K562 (cell line): ENCODE measurements at regions not wholly inside any gene's neighbourhood (a gene's known extent, or its start where the extent isn't known, plus 50 kb on each side); places are given as distances from the start of the nearest gene placed in this dataset.
A peak's percentile ranks its signal among the peaks of the same experiment; 100 is the strongest.

Source experiments
- ATAC-seq: fragments of 200-7000 bp; cut with Tn5 transposase; 3 replicates; pipeline ENCODE4 v1.9.1; 2020; ENCODE audit warnings: moderate library complexity
- BruUV-seq: library from RNA; stranded (reverse); fragments of 400-500 nt; replicated peaks from 2 replicates; lab custom pipeline; 2021; lab: Mats Ljungman, UMichigan
- CTCF ChIA-PET: fragments of 300-600 bp; formaldehyde crosslinking; extraction: SDS; loops from one replicate; lab custom pipeline; 2021; ENCODE audit warnings: low intra/inter-chr PET ratio; lab: Yijun Ruan, JAX
- POLR2A ChIA-PET: fragments of 300-600, 350-650 bp; sonication (Branson Sonifier 250); formaldehyde crosslinking; extraction: SDS; loops from one replicate; lab custom pipeline; 2021; ENCODE audit warnings: antibody characterized with exemption, inconsistent platforms; lab: Yijun Ruan, JAX
- DNase-seq, 4 experiments: peaks; one replicate each; pipeline versions ENCODE4 v3.0.0 to v3.0.0-alpha.2; 2011 to 2018; ENCODE audit warnings: low spot score in 3 of 4, mixed read lengths in 3 of 4; ENCODE audit errors: extremely low read depth in 1 of 4
- FAIRE-seq: peaks from 2 replicates; lab custom pipeline; 2011; peaks lifted over from hg19 to GRCh38; lab: Jason Lieb, UNC
- H2AFZ ChIP-seq: 2 replicates; pipeline ENCODE4 v1.6.0; 2011; ENCODE audit warnings: low read depth, low read length, control low read depth, inconsistent platforms
- H3K27ac ChIP-seq: fragments of 200-600 bp; 3 replicates; pipeline ENCODE4 v1.8.0; 2011; ENCODE audit warnings: low read depth, mild to moderate bottlenecking, control low read depth, inconsistent platforms, low read length, moderate library complexity, mixed read lengths; ENCODE audit errors: extremely low read depth
- H3K27me3 ChIP-seq, 2 experiments: fragments of 300-600 bp in 1 of 2; 2 replicates in 1 of 2; 3 replicates in 1 of 2; pipeline versions ENCODE4 v1.6.0 to v1.8.0; 2011; ENCODE audit warnings: inconsistent platforms in 2 of 2, low read length in 2 of 2, mild to moderate bottlenecking in 1 of 2, mixed read lengths in 1 of 2, moderate library complexity in 1 of 2; ENCODE audit not compliant: control insufficient read depth in 2 of 2, insufficient read depth in 2 of 2
- H3K36me3 ChIP-seq: fragments of 300-600 bp; 3 replicates; pipeline ENCODE4 v1.8.0; 2011; ENCODE audit warnings: mild to moderate bottlenecking, low read length, inconsistent platforms; ENCODE audit not compliant: control insufficient read depth, insufficient read depth
- H3K4me1 ChIP-seq, 2 experiments: fragments of 200-600 bp in 1 of 2; replicated peaks in 1 of 2; 2 replicates in 1 of 2; 3 replicates in 1 of 2; pipeline versions ENCODE4 v1.5.1 to v1.8.0; 2011; ENCODE audit warnings: inconsistent platforms in 2 of 2, low read length in 2 of 2, mild to moderate bottlenecking in 1 of 2, mixed read lengths in 1 of 2, moderate library complexity in 1 of 2; ENCODE audit not compliant: control insufficient read depth in 2 of 2, insufficient read depth in 2 of 2
- H3K4me2 ChIP-seq: 2 replicates; pipeline ENCODE4 v1.6.1; 2011; ENCODE audit warnings: low read length, control low read depth, inconsistent platforms, mixed read lengths; ENCODE audit not compliant: insufficient read depth
- H3K4me3 ChIP-seq: fragments of 200-600 bp; sonication (generic), shearing (Covaris generic); 2 replicates; pipeline ENCODE4 v1.5.1; 2016; ENCODE audit warnings: control low read depth, inconsistent platforms
- H3K79me2 ChIP-seq: fragments of 200-600 bp; 3 replicates; pipeline ENCODE4 v1.8.0; 2011; ENCODE audit warnings: low read length, inconsistent platforms; ENCODE audit not compliant: control insufficient read depth, insufficient read depth
- H3K9ac ChIP-seq, 2 experiments: 2 replicates each; pipeline versions ENCODE4 v1.6.0 to v1.6.1; 2011; ENCODE audit warnings: low read depth in 2 of 2, low read length in 2 of 2, control low read depth in 1 of 2, inconsistent platforms in 1 of 2, mild to moderate bottlenecking in 1 of 2, mixed read lengths in 1 of 2; ENCODE audit not compliant: insufficient read depth in 1 of 2
- H3K9me1 ChIP-seq: one replicate; pipeline ENCODE4 v1.6.0; 2011; ENCODE audit warnings: inconsistent platforms, mild to moderate bottlenecking, low read length, moderate library complexity; ENCODE audit not compliant: control insufficient read depth, insufficient read depth
- H3K9me3 ChIP-seq: replicated peaks from 2 replicates; pipeline ENCODE4 v1.5.1; 2011; ENCODE audit warnings: low read depth, low read length, inconsistent platforms; ENCODE audit not compliant: control insufficient read depth, insufficient read depth
- H4K20me1 ChIP-seq: replicated peaks from 2 replicates; pipeline ENCODE4 v1.6.1; 2011; ENCODE audit warnings: low read length, inconsistent platforms, mixed read lengths; ENCODE audit not compliant: control insufficient read depth, insufficient read depth
- C11orf30 ChIP-seq: fragments of 450-650 bp; IDR thresholded peaks from 2 replicates; pipeline ENCODE4 v1.6.1; 2016; ENCODE audit warnings: low read depth, mild to moderate bottlenecking
- CHD1 ChIP-seq: fragments of 200-600 bp; sonication (generic); IDR thresholded peaks from one replicate; pipeline ENCODE4 v1.6.1; 2012; ENCODE audit warnings: mild to moderate bottlenecking, moderate library complexity, low read length, inconsistent platforms
- CXXC5 ChIP-seq: fragments of 250-450 bp; sonication (Bioruptor Pico); IDR thresholded peaks from 2 replicates; pipeline ENCODE4 v1.8.0; 2022; ENCODE audit warnings: inconsistent platforms, mild to moderate bottlenecking, moderate library complexity
- E2F6 ChIP-seq, 2 experiments: IDR thresholded peaks; 2 replicates each; pipeline ENCODE4 v1.6.1; 2011; ENCODE audit warnings: borderline replicate concordance in 1 of 2, control low read depth in 1 of 2, low read depth in 1 of 2, low read length in 1 of 2, mild to moderate bottlenecking in 1 of 2, mixed read lengths in 1 of 2, moderate library complexity in 1 of 2; ENCODE audit not compliant: insufficient read depth in 1 of 2, insufficient read length in 1 of 2, poor library complexity in 1 of 2, severe bottlenecking in 1 of 2; ENCODE audit errors: extremely low read depth in 1 of 2
- ETV5 ChIP-seq: sonication (generic); formaldehyde crosslinking; IDR thresholded peaks from 2 replicates; pipeline ENCODE4 v1.4.0; 2020; ENCODE audit warnings: low read depth, mild to moderate bottlenecking, missing genetic modification reagents
- MAFF ChIP-seq: IDR thresholded peaks from 2 replicates; pipeline ENCODE4 v1.6.1; 2012; ENCODE audit warnings: low read length, improper control_type of control experiment
- MAFG ChIP-seq: fragments of 450-650 bp; conservative IDR thresholded peaks from 2 replicates; pipeline ENCODE4 v1.6.1; 2016; ENCODE audit warnings: missing genetic modification characterization, missing compliant biosample characterization
- MAFK ChIP-seq: IDR thresholded peaks from 2 replicates; pipeline ENCODE4 v1.6.1; 2011; ENCODE audit warnings: low read length, improper control_type of control experiment
- MTF1 ChIP-seq: fragments of 250-450 bp; sonication (Bioruptor Pico); IDR thresholded peaks from 2 replicates; pipeline ENCODE4 v1.9.0; 2021; ENCODE audit warnings: moderate library complexity, mild to moderate bottlenecking, inconsistent platforms, borderline replicate concordance
- NCOA2 ChIP-seq, 2 experiments: fragments of 450-650 bp; IDR thresholded peaks; 2 replicates each; pipeline ENCODE4 v1.6.1; 2018; ENCODE audit warnings: mild to moderate bottlenecking in 2 of 2, moderate library complexity in 1 of 2; ENCODE audit not compliant: partially characterized antibody in 2 of 2
- PHTF2 ChIP-seq: fragments of 250-450 bp; sonication (Bioruptor Pico); IDR thresholded peaks from 2 replicates; pipeline ENCODE4 v1.5.0; 2021; ENCODE audit warnings: mild to moderate bottlenecking
- RAD21 ChIP-seq, 2 experiments: fragments of 250-450 bp in 1 of 2; fragments of 450-650 bp in 1 of 2; sonication (Bioruptor Pico) in 1 of 2; formaldehyde crosslinking in 1 of 2; IDR thresholded peaks in 1 of 2; conservative IDR thresholded peaks in 1 of 2; 2 replicates each; pipeline versions ENCODE4 v1.4.0 to v1.8.0; 2020 to 2022; ENCODE audit warnings: mild to moderate bottlenecking in 2 of 2, moderate library complexity in 1 of 2
- SMAD1 ChIP-seq: fragments of 150-350 bp; IDR thresholded peaks from 2 replicates; pipeline ENCODE4 v1.6.1; 2014; ENCODE audit warnings: low read length, low read depth; ENCODE audit not compliant: partially characterized antibody
- SMARCC2 ChIP-seq: fragments of 450-650 bp; IDR thresholded peaks from 2 replicates; pipeline ENCODE4 v1.6.1; 2017; ENCODE audit warnings: antibody characterized with exemption, moderate library complexity, mild to moderate bottlenecking, low read depth
- SRSF3 ChIP-seq: fragments of 200-400 bp; formaldehyde crosslinking; IDR thresholded peaks from 2 replicates; pipeline ENCODE4 v1.6.1; 2016; ENCODE audit warnings: mild to moderate bottlenecking, low read length, moderate library complexity; ENCODE audit not compliant: insufficient read depth
- ZBTB1 ChIP-seq: sonication (generic); formaldehyde crosslinking; IDR thresholded peaks from 2 replicates; pipeline ENCODE4 v1.8.1; 2023; ENCODE audit warnings: missing genetic modification reagents, low read depth, mild to moderate bottlenecking, borderline replicate concordance
- ZNF232 ChIP-seq: sonication (generic); formaldehyde crosslinking; IDR thresholded peaks from 2 replicates; pipeline ENCODE4 v1.8.0; 2022; ENCODE audit warnings: mild to moderate bottlenecking, missing genetic modification reagents
- ZNF316 ChIP-seq: fragments of 450-650 bp; IDR thresholded peaks from 2 replicates; pipeline ENCODE4 v1.6.1; 2016
- ZNF551 ChIP-seq: fragments of 250-450 bp; sonication (Bioruptor Pico); IDR thresholded peaks from 2 replicates; pipeline ENCODE4 v1.5.0; 2021; ENCODE audit warnings: mild to moderate bottlenecking, moderate library complexity
- ZNF717 ChIP-seq: fragments of 250-450 bp; sonication (Bioruptor Pico); IDR thresholded peaks from 2 replicates; pipeline ENCODE4 v1.5.0; 2021
- WGBS: fragments of 100-300 bp; shearing (Covaris generic); methylation state at CpG from one replicate; pipeline ENCODE4 v1.1.6; 2016; ENCODE audit warnings: low coverage, mixed read lengths; ENCODE audit not compliant: insufficient coverage; ENCODE audit errors: missing lambda C conversion rate; 5-methylcytosine and 5-hydroxymethylcytosine counted together
- in situ Hi-C: fragments of 300-500 bp; cut with MboI; formaldehyde crosslinking; loops from 4 replicates; pipeline ENCODE4 v1.15.0; 2018; ENCODE audit warnings: inconsistent platforms, mixed read lengths
- intact Hi-C: fragments of 100-400 bp; cut with micrococcal nuclease; formaldehyde crosslinking; loops from 2 replicates; pipeline ENCODE4 v1.14.2; 2022
- TF ChIP-seq, protein P1 (sequence below): fragments of 450-650 bp; formaldehyde crosslinking; IDR thresholded peaks from 2 replicates; pipeline ENCODE4 v1.4.0; 2020; ENCODE audit warnings: mild to moderate bottlenecking

DNA sequence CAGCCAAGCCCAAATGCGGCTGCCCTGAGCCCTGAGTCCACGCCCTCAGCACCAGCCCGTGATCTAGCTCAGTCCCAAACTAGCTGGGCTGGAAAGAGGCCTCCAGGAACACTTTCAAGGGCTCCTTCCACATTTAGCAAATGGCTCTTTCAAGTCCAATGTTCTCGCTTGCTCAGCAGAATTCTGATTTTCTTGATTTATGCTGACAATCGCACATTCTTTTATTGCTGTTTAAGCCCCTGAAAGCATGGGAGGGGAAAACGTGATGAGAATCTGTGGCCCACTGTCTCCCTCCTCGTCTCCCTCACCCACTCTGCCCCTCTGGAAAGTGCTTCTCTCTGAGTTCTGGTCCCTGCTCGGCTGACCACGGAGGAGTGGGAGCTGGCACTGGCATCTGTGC is 293.8 kb downstream of the FOXL1 start:
- Histone ChIP-seq H3K9ac (no peak overlapping the region), H3K79me2 (no peaks in the 10 kb centered on the region), H3K4me2 (no peak overlapping the region), H3K9me3 (no peaks in the 10 kb centered on the region), H3K4me1 (peaks cover 0 to 12% of the 10 kb centered on the region in 2 experiments; a peak in 3 of 5 replicates), H3K36me3 (no peaks in the 10 kb centered on the region), H3K27ac (no peak overlapping the region), H3K9me1 (no peaks in the 10 kb centered on the region), H3K4me3 (no peak overlapping the region), H2AFZ (no peak overlapping the region), H3K27me3 (peaks cover 14 to 53% of the 10 kb centered on the region in 2 experiments), H4K20me1 (peaks cover 5% of the 10 kb centered on the region; the same call in 1 of the 2 replicates)
- FAIRE-seq (no peak), DNase-seq (no peak), ATAC-seq (no peak)
- no TSS peak for BruUV-seq
- CTCF ChIA-PET = interaction anchor here (1.0 kb wide), 1 partner anchor 308 kb away, joined by 4 read pairs; no protein-coding TSS in a partner anchor
- POLR2A ChIA-PET = no interaction called here
- intact Hi-C loops (loop anchor here (5.0 kb wide), 1 partner anchor 310 kb away; no protein-coding TSS in a partner anchor), in situ Hi-C loops (no loop called here)
- WGBS = 3% methylated on average over 9 of the region's 9 CpGs
- TF ChIP-seq E2F6 (IDR thresholded peaks at IDR 0.05; ENCODE audit: borderline replicate concordance in 1 of 2, extremely low read depth in 1 of 2, insufficient read depth in 1 of 2, insufficient read length in 1 of 2, low read depth in 1 of 2, low read length in 1 of 2, poor library complexity in 1 of 2, severe bottlenecking in 1 of 2) = no peak
- TF ChIP-seq C11orf30 = peak; percentile 39; the same call in 1 of the 2 replicates
- TF ChIP-seq CHD1 = no peak
- no peak for TF ChIP-seq NCOA2 (IDR thresholded peaks at IDR 0.05; ENCODE audit: partially characterized antibody in 2 of 2)
- no peak for TF ChIP-seq PHTF2
- TF ChIP-seq MAFF = 0 out of 2 replicates have a peak, but pooled peaks have one; percentile 22
- TF ChIP-seq SRSF3 = no peak
- TF ChIP-seq RAD21 (CRISPR knock-in tag; conservative IDR thresholded peaks at IDR 0.05 in 1 of 2, IDR thresholded peaks at IDR 0.05 in 1 of 2) = no peak
- TF ChIP-seq ZNF232 (CRISPR knock-in tag) = no peak
- no peak for TF ChIP-seq MTF1 (CRISPR knock-in tag)
- no peak for TF ChIP-seq CXXC5
- TF ChIP-seq MAFG (tag) = peak; percentile 39
- TF ChIP-seq, protein P1, sequence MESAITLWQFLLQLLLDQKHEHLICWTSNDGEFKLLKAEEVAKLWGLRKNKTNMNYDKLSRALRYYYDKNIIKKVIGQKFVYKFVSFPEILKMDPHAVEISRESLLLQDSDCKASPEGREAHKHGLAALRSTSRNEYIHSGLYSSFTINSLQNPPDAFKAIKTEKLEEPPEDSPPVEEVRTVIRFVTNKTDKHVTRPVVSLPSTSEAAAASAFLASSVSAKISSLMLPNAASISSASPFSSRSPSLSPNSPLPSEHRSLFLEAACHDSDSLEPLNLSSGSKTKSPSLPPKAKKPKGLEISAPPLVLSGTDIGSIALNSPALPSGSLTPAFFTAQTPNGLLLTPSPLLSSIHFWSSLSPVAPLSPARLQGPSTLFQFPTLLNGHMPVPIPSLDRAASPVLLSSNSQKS (CRISPR knock-in tag) = no peak
- TF ChIP-seq ZNF717 (CRISPR knock-in tag) = no peak
- 0 out of 2 replicates have a peak, but pooled peaks have one; percentile 21 for TF ChIP-seq MAFK
- TF ChIP-seq ZBTB1 (CRISPR knock-in tag) = no peak
- TF ChIP-seq SMARCC2 = no peak
- TF ChIP-seq ZNF316 = peak; percentile 66
- TF ChIP-seq ZNF551 = no peak
- no peak for TF ChIP-seq SMAD1
- TF ChIP-seq ETV5 = no peak
